Myocyte (in vitro differentiated cells): ENCODE measurements at regions not wholly inside any gene's neighbourhood (a gene's known extent, or its start where the extent isn't known, plus 50 kb on each side); places are given as distances from the start of the nearest gene placed in this dataset. TPM values are rescaled to one million over a fixed set of nuclear protein-coding genes. Genes with fewer than 3 reads are reported as not detected.

Experiments used
- DNase-seq: peaks from one replicate; pipeline ENCODE4 v3.0.0-alpha.2; 2012; ENCODE audit warnings: low read depth
- microRNA-seq: library from miRNA; unstranded; fragments of <30 nt; microRNA quantifications from one replicate; pipeline ENCODE4, GENCODE V29; 2016

DNA sequence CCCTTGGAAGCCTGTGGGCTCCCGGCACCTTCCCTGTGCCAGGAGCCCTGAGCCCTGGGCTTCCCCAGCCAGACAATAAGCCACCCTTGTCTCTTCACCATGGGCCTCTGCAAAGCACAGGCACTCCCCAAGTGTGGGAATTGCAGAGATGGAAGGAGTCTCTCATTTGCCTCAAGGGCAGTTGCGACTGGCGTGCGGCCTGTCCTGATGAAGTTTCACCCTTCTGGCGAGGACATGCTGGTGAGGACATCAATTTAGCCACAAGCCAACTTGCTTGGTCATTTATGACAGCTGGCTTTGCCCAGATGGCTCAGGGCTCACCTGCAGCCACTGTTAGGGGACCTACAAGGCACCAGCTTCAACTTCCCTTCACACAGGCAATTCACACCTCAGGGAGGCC is 180.2 kb downstream of the ANAPC1 start:
- DNase-seq = peak; percentile 81

DNA sequence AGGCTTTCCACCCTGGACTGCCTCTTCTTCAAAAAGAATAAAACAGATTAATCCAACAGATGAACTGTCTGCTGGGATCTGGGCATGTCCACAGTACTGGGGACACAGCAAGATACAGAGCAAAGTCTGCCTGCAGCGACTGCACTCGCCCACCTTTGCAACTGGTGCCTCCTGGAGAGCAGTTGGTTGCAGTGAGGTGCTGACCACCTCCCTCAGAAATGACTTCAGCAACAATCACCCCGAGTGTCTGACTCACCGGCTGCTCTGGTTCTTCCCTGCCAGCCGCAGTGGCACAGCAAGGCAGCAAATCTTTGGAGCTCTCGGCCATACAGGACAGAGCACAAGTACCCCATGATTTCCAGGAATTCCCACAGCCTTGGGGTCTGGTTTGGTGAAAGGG is 179.7 kb downstream of the ANAPC1 start:
- peak; percentile 91 for DNase-seq

DNA sequence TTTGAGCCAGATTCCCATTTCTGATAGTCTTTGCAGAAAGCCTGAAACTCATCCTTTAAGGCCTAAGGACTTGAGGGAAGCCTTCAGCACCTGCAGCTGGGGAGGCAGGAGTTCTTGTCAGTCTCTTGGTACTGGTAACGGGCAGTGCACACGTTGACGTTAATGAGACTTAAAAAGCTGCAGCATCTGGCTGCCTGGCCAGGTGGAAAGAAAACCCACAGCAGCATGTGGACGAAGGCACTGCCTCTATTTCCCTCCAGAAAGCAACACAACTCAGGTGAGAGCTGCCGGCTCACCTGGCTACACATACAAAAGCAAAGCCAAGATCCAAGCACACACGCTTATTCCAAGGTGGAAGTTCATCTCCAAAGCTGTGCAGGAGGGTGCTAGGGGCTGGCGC is 178.8 kb downstream of the ANAPC1 start:
- DNase-seq = no peak

DNA sequence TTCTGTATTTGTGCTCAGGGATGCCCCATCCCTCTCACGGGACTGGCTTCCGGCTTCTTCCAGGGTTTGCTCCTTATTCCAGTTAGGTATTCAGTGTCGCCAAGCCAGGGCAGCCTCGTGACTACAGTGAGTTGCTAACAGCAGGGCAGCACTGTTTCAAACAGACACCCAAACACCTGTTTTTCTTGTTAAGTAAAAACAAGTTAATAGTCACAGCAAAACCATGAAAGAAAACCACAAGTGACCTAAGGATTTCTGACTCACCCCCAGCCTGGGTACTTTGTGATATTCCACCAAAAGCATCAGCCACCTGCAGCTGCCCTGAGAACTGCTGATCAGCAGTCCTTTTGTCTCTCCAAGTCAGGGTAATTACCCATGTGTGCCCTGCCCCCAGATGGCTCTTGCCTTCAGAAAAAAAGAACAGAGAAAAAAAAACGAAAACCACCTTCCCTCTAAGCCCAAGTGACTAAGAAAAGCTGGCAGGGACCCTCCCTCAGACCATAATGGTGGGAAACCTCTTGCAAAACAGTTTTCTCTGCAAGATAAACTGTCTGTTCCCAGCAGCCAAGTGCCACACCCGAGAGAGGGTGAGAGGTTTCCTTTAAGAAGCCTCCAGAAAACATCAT is 178.2 kb downstream of the ANAPC1 start:
- peak; percentile 99 for DNase-seq

DNA sequence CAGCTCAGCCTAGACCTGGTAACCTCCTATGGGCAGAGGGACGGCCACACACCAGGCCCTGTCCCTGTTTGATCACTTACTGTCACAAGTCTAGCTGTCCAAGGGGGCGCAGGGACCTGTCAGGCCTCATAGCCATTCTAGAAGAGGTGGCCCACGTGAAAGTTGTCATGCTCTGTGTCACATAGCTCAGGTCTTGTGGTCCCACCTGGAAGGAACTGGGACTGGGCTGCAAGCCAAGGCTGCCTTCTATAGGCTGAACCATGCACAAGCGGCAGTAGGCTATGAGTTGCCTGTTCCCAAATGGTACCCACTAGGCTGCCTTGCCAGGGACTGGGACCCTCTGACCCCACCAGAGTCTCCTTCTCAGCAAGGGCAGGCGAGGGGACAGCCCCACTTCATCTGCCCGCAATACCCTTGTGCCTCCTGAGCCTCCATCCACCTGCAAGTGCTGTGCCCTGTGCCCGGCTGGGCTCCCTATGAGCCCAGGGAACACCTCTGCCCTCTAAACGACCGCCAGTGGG is 177.5 kb downstream of the ANAPC1 start:
- no peak for DNase-seq

DNA sequence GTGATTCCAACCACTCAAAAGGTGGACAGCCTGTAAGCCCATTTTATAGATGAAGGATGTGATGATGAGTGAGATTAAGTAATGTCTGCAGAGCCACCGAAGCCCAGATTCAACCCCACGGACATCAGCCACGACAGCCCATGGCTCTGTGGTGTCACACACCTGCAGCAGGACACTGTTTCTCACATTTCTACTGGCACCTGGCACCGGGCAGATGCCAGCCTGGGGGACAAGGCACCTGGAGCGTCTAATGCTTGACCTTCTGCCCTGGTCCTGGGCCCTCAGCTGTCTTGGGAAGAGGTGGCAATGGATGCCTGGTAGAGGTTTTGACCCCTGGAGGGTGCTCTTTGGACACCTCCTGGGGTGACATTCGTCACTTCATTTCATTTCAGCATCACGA is 176.3 kb downstream of the ANAPC1 start:
- no peak for DNase-seq

DNA sequence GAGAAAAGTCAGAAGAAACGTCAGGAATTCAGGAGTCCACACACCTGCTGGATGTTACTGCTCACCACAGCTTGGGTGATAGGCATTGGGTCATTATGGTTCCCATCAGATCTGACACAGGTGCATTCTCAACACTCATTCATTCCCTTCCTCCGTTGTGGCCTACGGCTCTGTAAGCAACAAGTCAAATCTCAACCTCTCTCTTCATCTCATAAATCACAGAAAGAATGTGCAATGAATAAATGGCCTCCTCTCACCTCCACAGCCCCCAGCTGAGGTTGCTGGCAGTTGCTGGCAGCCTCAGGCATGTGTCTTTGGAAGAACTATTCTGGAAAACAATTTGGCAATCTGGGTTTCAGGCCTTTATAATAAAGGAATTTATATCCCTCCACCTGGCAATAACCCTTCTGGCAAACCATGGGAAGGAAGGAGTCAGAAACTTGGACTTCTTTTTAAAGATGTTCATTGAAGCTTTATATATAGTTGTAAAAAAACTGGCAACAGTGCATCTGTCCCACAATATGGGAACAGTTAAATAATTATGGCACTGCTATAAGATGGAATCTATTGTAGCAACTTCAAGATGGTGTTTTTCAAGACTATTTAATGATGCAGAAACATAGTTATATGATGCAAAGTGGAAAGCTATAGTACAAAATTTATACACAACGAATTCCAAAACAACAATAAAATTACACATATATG is 175.4 kb downstream of the ANAPC1 start:
- no peak for DNase-seq

DNA sequence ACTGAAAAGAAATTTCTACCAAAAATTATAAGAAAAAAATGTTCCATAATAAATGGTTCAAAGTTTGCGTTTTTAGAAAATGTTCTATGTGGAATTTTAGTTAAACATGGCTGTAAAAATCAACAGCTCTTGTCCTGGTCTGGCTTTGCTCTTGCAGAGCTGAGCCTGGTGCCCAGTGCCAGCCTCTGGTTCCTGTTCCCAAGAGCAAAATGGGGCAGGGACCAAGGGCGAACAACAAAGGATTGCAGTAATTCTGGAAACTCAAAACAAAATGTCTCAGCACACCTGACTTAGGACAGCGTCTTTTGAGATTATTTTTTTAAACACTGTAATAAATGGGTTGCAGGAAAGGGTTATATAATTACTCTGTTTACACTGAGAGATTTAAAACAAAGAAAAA is 174.7 kb downstream of the ANAPC1 start:
- no peak for DNase-seq

DNA sequence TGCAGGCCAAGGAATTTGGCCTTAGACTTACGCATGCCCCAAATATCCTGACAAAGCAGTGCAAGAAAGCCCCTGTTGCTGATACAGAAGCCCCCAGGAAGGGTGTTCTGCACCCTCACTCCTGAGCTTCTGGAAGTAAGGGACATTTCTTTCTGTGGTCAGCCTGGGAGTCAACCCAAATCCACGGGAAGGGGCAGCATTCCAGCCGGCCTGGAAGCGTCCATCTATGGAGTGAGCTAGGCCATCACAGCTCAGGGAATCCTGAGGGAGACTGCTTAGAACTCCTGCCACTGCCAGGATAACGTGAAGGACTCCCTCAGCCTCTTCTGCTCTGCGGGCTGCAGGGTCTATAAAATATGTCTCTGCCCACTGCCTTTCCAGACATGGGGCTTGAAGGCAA is 173.9 kb downstream of the ANAPC1 start:
- DNase-seq = peak; percentile 78

DNA sequence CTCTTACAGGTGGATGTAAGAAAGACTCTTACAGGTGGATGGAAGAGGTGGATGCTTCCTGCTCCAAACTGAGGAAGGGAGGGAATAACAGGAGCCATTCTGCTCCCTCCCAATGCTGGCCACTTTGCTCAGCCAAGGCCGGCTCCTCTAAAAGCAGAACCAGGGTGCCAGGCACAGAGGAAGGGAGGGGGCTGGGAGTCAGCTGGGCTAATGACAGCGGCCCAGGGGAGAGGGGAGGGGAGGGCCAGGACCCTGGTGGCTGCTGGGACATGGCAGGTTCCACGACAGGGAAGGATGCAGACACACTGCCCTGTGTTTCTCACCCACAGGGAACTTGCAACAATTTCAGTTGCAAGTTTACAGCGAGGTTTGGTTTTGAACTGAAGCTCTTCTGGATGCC is 173.4 kb downstream of the ANAPC1 start:
- no peak for DNase-seq

DNA sequence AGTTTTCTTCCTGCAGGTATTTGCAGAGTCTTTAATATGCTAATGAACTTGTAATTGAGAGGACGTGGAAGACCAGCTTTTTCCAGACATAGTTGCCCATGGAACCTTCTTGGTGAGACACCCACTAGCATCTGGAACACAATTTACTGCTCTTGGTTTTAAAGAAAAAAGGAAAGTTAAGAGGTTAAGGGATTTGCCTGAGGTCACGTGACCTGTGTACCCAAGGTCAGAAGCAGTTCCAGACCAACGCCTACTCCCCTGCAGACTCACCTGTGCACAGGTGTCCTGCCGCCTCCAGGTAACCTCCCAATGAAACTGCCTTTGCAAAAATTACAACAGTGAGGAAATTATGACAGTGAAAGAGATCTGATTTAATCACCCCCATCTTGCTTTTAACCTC is 172.7 kb downstream of the ANAPC1 start:
- no peak for DNase-seq

DNA sequence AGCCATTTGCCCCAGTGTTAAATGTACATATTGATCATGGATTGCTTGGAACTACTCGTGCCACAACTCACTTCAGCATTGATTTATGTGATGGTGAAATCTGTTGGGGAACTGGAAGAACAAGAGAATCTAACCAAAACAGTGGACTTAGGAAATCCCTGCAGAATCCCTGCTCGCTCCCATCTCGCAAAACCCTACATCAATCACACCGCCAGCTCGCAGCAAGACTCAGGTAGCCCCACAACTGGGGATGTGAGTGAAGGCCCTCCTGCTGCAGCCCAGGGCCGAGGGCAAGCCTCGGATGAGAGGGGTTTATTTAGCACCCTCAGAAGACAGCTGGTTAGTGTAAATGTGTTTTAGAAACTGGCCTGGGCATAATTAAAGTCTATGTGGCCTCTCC is 171.6 kb downstream of the ANAPC1 start:
- no peak for DNase-seq

DNA sequence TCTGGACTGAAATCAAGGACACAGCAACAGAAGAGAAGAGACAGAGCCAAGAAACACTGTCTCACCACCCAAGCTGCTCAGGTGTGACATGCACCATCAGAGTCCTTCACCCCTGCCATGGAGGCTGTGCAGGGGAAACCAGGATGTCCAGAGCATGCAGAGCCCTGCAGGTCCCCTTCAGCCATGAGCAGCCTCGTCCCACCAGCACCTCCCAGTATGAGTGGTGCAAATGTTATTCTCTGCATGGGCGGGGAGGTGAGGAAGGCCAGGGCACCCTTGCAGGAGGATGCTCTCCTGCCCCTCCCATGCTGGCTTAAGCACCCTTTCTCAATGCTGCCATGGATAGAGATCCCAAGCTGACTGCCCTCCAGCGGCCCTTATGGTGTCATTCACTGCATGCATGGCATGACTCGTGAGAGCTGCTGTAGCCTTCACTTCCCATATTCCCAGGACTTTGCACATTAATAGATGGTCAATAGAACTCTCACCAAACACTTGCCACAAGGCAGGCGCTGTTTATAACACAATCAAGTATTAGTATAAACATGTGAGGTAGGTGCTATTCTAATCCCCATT is 171.0 kb downstream of the ANAPC1 start:
- DNase-seq = no peak

DNA sequence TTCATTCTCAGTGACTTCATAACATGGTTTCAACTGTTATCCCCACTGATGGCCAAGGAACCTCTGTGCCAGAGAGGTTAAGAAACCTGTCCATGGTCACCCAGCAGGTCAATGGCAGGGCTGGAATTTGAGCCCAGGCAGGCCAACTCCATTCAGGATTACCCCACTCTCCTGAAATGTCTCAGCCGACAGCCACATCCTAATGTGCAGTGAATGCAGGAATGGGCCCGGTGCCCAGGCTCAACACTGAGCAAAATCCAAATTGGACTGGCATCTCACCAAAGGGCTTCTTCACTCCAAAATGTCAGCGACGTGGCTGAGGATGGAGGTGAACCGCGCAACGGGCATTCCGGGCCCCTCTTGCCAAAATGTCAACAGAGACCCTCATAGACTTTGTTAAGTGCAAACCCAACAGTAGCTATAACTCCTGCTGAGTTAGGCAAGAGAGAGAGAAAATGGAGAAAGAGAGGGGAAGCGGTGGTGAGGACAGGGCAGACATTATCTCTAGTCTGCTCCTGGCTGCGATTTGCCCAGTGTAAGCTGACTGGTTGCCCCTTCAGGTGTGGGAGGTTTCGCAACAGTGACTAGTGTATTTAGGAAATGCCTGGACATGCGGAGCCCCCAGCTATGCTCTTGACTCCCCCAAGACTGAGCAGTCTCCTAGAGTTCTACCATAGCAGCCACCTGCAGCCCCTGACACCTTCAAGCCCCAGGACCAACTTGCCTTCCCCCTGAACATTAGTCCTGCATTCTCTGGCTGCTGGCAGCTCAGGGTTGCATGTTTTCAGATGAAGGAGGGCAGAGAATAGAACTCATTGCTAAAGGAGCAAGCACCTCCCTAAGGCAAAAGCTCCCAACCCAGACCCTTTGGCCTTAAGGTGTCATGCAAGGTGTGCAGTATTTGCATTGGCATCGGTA is 167.7 kb downstream of the ANAPC1 start:
- no peak for DNase-seq

DNA sequence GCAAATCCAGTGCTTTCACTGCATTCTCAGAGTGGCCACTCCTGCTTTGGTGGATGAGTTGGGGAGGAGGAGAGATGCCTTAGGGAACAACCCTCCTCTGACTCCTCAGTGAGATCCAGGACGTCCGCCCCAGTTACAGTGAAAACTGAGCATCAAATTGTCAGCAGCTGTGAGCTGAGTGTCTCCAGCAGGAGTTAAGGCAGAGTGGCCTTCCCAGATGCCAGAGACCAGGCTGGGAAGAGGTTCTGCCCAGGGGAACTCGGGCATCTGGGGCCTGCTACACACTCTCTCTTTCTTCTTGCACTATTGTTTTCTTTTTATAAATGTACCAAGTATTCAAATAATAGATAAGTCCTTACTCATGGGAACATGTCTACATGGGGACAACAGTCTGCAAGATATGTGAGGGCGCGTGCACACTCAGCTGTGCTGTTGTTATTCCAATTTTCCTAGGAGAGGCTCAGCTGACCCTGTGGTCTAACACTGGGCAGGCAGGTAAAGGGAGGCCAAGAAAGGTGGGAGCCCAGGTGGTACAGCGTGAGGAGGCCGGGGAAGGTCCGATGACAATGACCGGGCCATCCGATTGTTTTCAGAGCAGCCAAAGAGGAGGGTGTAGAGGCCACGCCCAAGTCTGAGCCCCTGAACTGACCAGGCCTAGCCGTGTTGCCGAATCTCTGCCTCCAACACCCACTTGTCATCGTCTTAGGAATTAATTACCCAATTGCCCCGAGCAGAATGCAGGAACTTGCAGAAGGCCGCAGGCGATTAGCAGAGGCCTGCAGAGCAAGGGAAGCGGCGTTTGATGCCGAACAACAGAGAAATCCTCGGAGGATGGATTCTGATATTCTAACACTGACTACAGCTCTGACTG is 166.9 kb downstream of the ANAPC1 start:
- no peak for DNase-seq

Small RNAs in the stretch of these regions (microRNA-seq; reads per million reads assigned to microRNA genes)
- gene MIR4435-2 = not detected
